ENCODE measurements at regions not wholly inside any gene's neighbourhood (a gene's known extent, or its start where the extent isn't known, plus 50 kb on each side); places are given as distances from the start of the nearest gene placed in this dataset.

GRCh38 chr4:95701500-95702170 is 138.3 kb upstream of the PDHA2 start:
- H3K27me3 ChIP-seq (ENCODE audit: control insufficient read depth in 2 of 2, insufficient read depth in 2 of 2, low read length in 2 of 2), result no peaks in the 10 kb centered on the region
- H4K20me1 ChIP-seq (replicated peaks; ENCODE audit: control insufficient read depth, extremely low read depth, insufficient read depth, low read length), result no peaks in the 10 kb centered on the region
- H3K4me1 ChIP-seq (ENCODE audit: control insufficient read depth, extremely low read depth, insufficient read depth, low read length), result peaks cover 14% of the 10 kb centered on the region
- CTCF ChIA-PET, result no interaction called here
- H3K4me3 ChIP-seq (replicated peaks in 1 of 3; ENCODE audit: insufficient read depth in 1 of 3, low read depth in 1 of 3, low read length in 3 of 3), result no peak overlapping the region
- H3K36me3 ChIP-seq (ENCODE audit: control insufficient read depth in 2 of 2, extremely low read depth in 1 of 2, insufficient read depth in 2 of 2, low read length in 2 of 2), result no peaks in the 10 kb centered on the region
- TF ChIP-seq FOS (IDR thresholded peaks at IDR 0.05; ENCODE audit: borderline replicate concordance, insufficient read depth, low read length), result peak; percentile 59
- TF ChIP-seq JUN (IDR thresholded peaks at IDR 0.05; ENCODE audit: borderline replicate concordance, insufficient read depth, insufficient read length, low read depth), result peak; percentile 80
- no peak for TF ChIP-seq CTCF (IDR thresholded peaks at IDR 0.05; ENCODE audit: extremely low read depth in 1 of 2, insufficient read depth in 1 of 2, low read depth in 1 of 2, low read length in 2 of 2)
- no peak for TF ChIP-seq POLR2AphosphoS5 (IDR thresholded peaks at IDR 0.05; ENCODE audit: insufficient read depth, low read depth, low read length)
- no peak for TF ChIP-seq POLR2A (IDR thresholded peaks at IDR 0.05; ENCODE audit: low read depth, low read length)
- peak overlapping the region; percentile 70 for H3K27ac ChIP-seq (ENCODE audit: insufficient read depth, low read depth, low read length)
- no peak overlapping the region for H3K9ac ChIP-seq (replicated peaks; ENCODE audit: extremely low read depth, insufficient read depth, low read length)
- H3K9me3 ChIP-seq (replicated peaks; ENCODE audit: control insufficient read depth, insufficient read depth, low read length), result no peaks in the 10 kb centered on the region
- H3K9me1 ChIP-seq (replicated peaks; ENCODE audit: control insufficient read depth, extremely low read depth, insufficient read depth, low read length), result no peaks in the 10 kb centered on the region
- peak overlapping the region; percentile 24 for H2AFZ ChIP-seq (ENCODE audit: low read depth, low read length)
- no TSS peak for BruUV-seq (replicated peaks)
- POLR2A ChIA-PET, result no interaction called here
- DNase-seq (ENCODE audit: low read depth, low spot score), result peak; percentile 84
- no peaks in the 10 kb centered on the region for H3K79me2 ChIP-seq (ENCODE audit: control insufficient read depth, insufficient read depth, low read length)
- dilution Hi-C loops (cut with MboI; ENCODE audit: extremely low pct_ligation_motif_present, low sequenced_read_pairs), result no loop called here
- intact Hi-C loops (cut with micrococcal nuclease), result loop anchor here (2.0 kb wide), 1 partner anchor 59 kb away; no protein-coding TSS in a partner anchor
- H3K4me2 ChIP-seq (ENCODE audit: insufficient read depth, low read length), result no peak overlapping the region
- peak; percentile 74 for FAIRE-seq

GRCh38 chr4:95694411-95694810 is 145.5 kb upstream of the PDHA2 start:
- Histone ChIP-seq H3K9me3 (replicated peaks; ENCODE audit: control insufficient read depth, insufficient read depth, low read length) (no peaks in the 10 kb centered on the region), H3K9ac (replicated peaks; ENCODE audit: extremely low read depth, insufficient read depth, low read length) (no peak overlapping the region), H3K36me3 (ENCODE audit: control insufficient read depth in 2 of 2, extremely low read depth in 1 of 2, insufficient read depth in 2 of 2, low read length in 2 of 2) (no peaks in the 10 kb centered on the region), H3K4me1 (ENCODE audit: control insufficient read depth, extremely low read depth, insufficient read depth, low read length) (peaks cover 14% of the 10 kb centered on the region), H3K4me3 (replicated peaks in 1 of 3; ENCODE audit: insufficient read depth in 1 of 3, low read depth in 1 of 3, low read length in 3 of 3) (no peak overlapping the region), H3K27me3 (ENCODE audit: control insufficient read depth in 2 of 2, insufficient read depth in 2 of 2, low read length in 2 of 2) (no peaks in the 10 kb centered on the region), H3K27ac (ENCODE audit: insufficient read depth, low read depth, low read length) (peak overlapping the region; percentile 88), H4K20me1 (replicated peaks; ENCODE audit: control insufficient read depth, extremely low read depth, insufficient read depth, low read length) (no peaks in the 10 kb centered on the region), H3K4me2 (ENCODE audit: insufficient read depth, low read length) (peak overlapping the region; percentile 21), H2AFZ (ENCODE audit: low read depth, low read length) (peak overlapping the region; percentile 79), H3K79me2 (ENCODE audit: control insufficient read depth, insufficient read depth, low read length) (no peaks in the 10 kb centered on the region), H3K9me1 (replicated peaks; ENCODE audit: control insufficient read depth, extremely low read depth, insufficient read depth, low read length) (no peaks in the 10 kb centered on the region)
- dilution Hi-C loops (cut with MboI; ENCODE audit: extremely low pct_ligation_motif_present, low sequenced_read_pairs) (no loop called here), intact Hi-C loops (cut with micrococcal nuclease) (loop anchor here (1.0 to 5.0 kb wide), 2 partner anchors 527 to 653 kb away; no protein-coding TSS in a partner anchor)
- CTCF ChIA-PET, result interaction anchor here (1.7 kb wide), 1 partner anchor 57 kb away, joined by 3 read pairs; no protein-coding TSS in a partner anchor
- peak; percentile 78 for FAIRE-seq
- POLR2A ChIA-PET, result no interaction called here
- DNase-seq (ENCODE audit: low read depth, low spot score), result peak; percentile 78
- TF ChIP-seq MAX (IDR thresholded peaks at IDR 0.05; ENCODE audit: insufficient read depth, insufficient read length), result no peak
- TF ChIP-seq FOS (IDR thresholded peaks at IDR 0.05; ENCODE audit: borderline replicate concordance, insufficient read depth, low read length), result peak; percentile 70
- TF ChIP-seq JUN (IDR thresholded peaks at IDR 0.05; ENCODE audit: borderline replicate concordance, insufficient read depth, insufficient read length, low read depth), result peak; percentile 75
- BruUV-seq (replicated peaks), result no TSS peak

Data from endothelial cell of umbilical vein (primary cell).